Progenitor cell of endocrine pancreas (in vitro differentiated cells): ENCODE measurements at regions not wholly inside any gene's neighbourhood (a gene's known extent, or its start where the extent isn't known, plus 50 kb on each side); places are given as distances from the start of the nearest gene placed in this dataset.
A peak's percentile ranks its signal among the peaks of the same experiment; 100 is the strongest.
"Not testable (repeated sequence)": the region's sequence is repeated elsewhere in the genome, so short reads cannot be mapped to it uniquely, and the experiment has no call there.

Experiments used
- DNase-seq: peaks from one replicate; pipeline ENCODE4 v3.0.0; 2021; ENCODE audit warnings: low spot score; ENCODE audit not compliant: unreplicated experiment
- H3K27ac Mint-ChIP-seq: 2 replicates; pipeline ENCODE4 v1.8.0; 2021; ENCODE audit warnings: mild to moderate bottlenecking, moderate library complexity, mixed read lengths
- H3K27me3 Mint-ChIP-seq: 2 replicates; pipeline ENCODE4 v1.8.0; 2021; ENCODE audit warnings: mixed read lengths
- H3K36me3 Mint-ChIP-seq: 2 replicates; pipeline ENCODE4 v1.8.0; 2022; ENCODE audit warnings: mixed read lengths; ENCODE audit not compliant: insufficient read depth
- H3K4me1 Mint-ChIP-seq: 2 replicates; pipeline ENCODE4 v1.8.0; 2021; ENCODE audit warnings: low read depth, mixed read lengths
- H3K4me3 Mint-ChIP-seq: 2 replicates; pipeline ENCODE4 v1.8.0; 2021; ENCODE audit warnings: low read depth, mild to moderate bottlenecking, moderate library complexity, mixed read lengths
- H3K9me3 Mint-ChIP-seq: 2 replicates; pipeline ENCODE4 v1.8.0; 2021; ENCODE audit warnings: low read depth, mixed read lengths
- TF ChIP-seq, protein P1 (sequence below): fragments of 200-600 bp; sonication (generic); IDR thresholded peaks from one replicate; pipeline ENCODE4 v1.5.0; 2021; ENCODE audit warnings: antibody characterized with exemption, mild to moderate bottlenecking; ENCODE audit not compliant: unreplicated experiment

DNA sequence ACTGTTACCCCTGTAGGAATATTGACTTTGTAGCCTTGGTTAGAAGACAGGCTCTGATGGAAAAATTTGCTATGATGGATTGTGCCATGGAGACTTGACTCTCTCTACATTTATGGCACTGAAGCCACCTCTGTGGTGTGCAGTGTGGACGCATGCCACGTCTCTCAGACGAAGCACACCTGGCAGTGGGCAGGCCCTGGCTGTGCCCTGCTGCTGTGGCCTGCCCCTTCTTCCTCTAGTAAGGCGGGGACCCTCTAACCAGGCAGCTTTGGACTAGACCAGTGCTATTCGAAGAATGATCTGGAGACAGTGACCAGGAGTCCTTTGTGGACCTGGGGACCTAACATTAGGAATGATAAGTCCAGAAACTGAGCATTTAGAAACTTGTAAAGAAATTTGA is 773.5 kb upstream of the TPTE start:
- H3K4me1 Mint-ChIP-seq, DNase-seq, H3K27ac Mint-ChIP-seq, H3K9me3 Mint-ChIP-seq, H3K27me3 Mint-ChIP-seq, H3K36me3 Mint-ChIP-seq, H3K4me3 Mint-ChIP-seq: not testable (repeated sequence)

DNA sequence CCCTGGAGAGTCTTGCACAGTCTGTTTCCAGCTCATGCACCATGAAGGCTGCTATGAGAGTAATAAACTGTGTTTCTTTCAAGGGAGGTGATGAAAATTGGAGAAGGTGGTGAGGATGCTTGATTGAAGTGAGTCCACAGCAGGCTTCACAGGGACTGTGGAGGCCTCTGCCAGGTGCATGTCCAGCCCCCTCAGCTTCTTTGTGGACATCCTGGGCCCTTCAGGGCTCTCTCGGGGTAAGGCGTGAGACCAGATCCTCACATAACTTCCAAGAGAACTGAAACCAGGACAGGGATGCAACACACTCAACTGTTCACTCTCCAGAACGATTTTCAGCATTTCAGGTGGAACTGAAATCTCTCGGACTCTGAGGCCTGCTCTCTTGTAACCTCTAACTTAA is 772.9 kb upstream of the TPTE start:
- not testable (repeated sequence) for H3K4me3 Mint-ChIP-seq, H3K9me3 Mint-ChIP-seq, H3K27me3 Mint-ChIP-seq, DNase-seq, H3K36me3 Mint-ChIP-seq, H3K27ac Mint-ChIP-seq, H3K4me1 Mint-ChIP-seq

DNA sequence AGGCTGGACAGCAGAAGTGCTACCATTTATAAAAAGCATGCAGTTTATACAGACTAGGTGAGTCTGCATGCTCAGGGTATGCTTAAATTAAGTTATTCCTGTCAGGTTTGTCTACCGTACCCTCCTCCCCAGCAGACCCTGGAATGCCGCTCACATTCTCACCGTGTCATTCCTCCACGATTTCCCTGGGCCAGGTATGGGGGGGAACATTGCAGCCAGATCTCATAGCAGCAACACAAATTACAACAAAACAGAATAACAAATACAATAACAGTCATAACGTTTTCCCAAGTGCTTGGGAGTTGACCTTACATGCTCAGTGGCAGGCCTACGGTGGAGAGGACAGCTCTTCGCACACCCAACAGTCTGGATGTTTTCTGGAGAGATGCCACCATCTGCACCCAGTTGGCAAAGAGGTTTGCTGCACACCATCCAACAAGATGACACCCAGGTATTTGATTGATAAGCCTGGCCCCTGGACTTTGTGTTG is 771.6 kb upstream of the TPTE start:
- H3K4me1 Mint-ChIP-seq, H3K9me3 Mint-ChIP-seq, H3K4me3 Mint-ChIP-seq, H3K36me3 Mint-ChIP-seq, H3K27ac Mint-ChIP-seq, DNase-seq, H3K27me3 Mint-ChIP-seq: not testable (repeated sequence)

DNA sequence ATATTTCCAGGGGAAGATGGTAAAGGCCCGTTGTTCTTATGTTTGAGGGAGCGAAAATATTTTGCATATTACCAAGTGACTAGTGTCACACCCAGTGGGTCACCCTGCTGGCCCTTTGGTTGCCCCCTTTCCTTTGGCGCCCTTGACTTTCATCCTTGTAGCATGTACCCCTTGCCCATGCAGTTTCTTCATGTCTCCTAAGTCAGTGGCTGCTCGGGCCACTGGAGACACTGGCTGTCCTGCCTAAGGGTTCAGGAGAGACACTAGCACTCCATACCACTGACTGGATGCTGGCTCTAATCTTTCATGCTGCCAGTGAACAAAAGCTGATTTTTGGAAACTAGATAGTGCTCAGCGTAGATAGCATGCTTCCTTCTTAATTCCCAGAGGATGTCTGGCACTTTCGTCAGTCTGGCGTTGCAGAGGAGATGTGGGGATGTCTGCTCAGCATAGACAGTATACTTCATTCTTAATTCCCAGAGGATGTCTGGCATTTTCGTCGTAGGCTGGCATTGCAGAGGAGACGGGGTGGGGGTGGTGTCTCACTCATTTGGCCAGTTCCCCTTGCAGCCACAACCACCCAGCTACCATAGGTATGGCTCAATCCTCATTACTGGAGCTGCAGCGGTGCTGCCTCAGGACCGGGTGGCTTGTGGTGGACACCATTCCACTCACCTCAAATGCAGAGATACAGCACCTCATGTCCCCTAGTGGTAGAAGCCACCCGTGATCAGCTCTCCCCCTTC is 770.9 kb upstream of the TPTE start:
- Mint-ChIP-seq H3K27me3 (no peaks in the 10 kb centered on the region), H3K36me3 (peaks cover 1% of the 10 kb centered on the region), H3K4me3 (no peak overlapping the region), H3K9me3 (peaks cover 5% of the 10 kb centered on the region), H3K4me1 (no peaks in the 10 kb centered on the region), H3K27ac (no peak overlapping the region)
- TF ChIP-seq, protein P1, sequence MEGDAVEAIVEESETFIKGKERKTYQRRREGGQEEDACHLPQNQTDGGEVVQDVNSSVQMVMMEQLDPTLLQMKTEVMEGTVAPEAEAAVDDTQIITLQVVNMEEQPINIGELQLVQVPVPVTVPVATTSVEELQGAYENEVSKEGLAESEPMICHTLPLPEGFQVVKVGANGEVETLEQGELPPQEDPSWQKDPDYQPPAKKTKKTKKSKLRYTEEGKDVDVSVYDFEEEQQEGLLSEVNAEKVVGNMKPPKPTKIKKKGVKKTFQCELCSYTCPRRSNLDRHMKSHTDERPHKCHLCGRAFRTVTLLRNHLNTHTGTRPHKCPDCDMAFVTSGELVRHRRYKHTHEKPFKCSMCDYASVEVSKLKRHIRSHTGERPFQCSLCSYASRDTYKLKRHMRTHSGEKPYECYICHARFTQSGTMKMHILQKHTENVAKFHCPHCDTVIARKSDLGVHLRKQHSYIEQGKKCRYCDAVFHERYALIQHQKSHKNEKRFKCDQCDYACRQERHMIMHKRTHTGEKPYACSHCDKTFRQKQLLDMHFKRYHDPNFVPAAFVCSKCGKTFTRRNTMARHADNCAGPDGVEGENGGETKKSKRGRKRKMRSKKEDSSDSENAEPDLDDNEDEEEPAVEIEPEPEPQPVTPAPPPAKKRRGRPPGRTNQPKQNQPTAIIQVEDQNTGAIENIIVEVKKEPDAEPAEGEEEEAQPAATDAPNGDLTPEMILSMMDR, result no peak
- no peak for DNase-seq

DNA sequence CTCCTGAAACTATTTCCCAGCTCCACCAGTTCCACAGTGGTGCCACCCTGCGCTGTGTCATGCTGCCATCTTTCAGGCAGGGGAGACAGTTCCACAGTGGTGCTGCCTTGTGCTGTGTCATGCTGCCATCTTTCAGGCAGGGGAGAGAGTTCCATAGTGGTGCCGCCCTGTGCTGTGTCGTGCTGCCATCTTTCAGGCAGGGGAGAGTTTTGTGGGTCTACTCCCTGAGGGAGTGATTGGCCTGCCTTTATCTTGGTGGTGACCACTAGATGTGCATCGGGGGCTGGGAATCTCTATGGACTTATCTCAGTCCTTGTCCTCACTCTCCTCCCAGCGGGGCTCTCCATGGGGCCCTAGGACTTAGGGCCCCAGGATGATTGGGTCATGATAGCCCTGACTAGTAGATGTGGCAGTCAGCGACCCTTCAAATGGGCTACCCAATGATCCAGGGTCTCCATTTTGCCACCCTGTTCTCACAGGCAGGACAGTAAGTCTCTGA is 770.2 kb upstream of the TPTE start:
- peaks cover 11% of the 10 kb centered on the region for H3K9me3 Mint-ChIP-seq
- H3K4me3 Mint-ChIP-seq, H3K27me3 Mint-ChIP-seq, DNase-seq, H3K4me1 Mint-ChIP-seq, H3K36me3 Mint-ChIP-seq, H3K27ac Mint-ChIP-seq: not testable (repeated sequence)

DNA sequence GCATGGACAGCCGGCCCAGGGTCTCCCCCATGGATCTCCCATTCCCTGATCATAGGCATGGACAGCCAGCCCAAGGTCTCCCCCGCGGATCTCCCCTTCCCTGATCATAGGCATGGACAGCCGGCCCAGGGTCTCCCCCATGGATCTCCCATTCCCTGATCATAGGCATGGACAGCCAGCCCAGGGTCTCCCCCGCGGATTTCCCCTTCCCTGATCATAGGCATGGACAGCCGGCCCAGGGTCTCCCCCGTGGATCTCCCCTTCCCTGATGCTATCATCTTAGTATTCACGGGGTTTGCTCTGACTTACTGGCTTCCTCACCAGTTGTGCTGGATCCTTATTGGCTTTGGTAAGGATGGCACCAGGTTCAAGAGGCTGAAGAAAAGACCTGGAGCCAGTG is 769.4 kb upstream of the TPTE start:
- H3K27me3 Mint-ChIP-seq, H3K4me1 Mint-ChIP-seq, H3K36me3 Mint-ChIP-seq, H3K4me3 Mint-ChIP-seq, H3K27ac Mint-ChIP-seq: not testable (repeated sequence)
- DNase-seq, result peak; percentile 8
- peaks cover 11% of the 10 kb centered on the region for H3K9me3 Mint-ChIP-seq

DNA sequence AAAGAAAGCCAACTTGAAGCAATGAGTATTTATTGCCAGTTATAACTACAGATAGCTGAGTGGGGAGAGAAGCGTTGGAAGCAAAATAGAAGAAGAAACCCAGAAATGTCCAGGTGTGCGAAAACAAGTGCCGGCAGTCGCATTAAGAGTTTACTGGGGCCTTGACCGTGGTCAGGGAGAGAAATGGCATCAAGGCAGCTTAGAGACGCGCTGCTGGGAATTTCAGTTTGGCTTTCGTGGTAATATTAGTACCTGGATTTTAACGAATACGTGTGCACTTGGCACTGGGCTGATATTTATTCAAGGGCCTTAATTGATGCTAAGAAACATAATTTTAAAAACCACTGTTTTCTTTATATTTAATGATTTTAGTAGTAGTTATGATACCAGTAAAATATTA is 767.9 kb upstream of the TPTE start:
- not testable (repeated sequence) for H3K27ac Mint-ChIP-seq, DNase-seq, H3K4me1 Mint-ChIP-seq, H3K27me3 Mint-ChIP-seq, H3K4me3 Mint-ChIP-seq, H3K36me3 Mint-ChIP-seq
- H3K9me3 Mint-ChIP-seq, result peaks cover 11% of the 10 kb centered on the region

DNA sequence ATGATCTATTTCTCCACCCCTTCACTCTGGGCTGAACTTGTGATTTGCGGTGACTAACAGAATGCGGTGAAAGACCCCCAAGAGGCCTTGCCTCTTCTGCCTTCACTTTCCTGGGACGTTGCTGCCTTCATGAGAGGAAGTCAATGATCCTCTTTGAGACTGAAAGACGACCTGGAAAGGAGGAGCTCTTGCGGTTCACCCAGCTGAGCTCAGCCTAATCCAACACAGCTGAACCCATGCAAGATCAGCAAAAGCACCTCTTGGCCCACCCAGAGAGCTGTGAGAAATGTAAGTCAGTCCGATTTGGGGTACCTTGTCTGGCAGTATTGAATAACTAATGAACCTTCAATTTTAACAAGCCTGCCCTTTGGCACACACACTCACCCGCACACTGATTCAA is 767.4 kb upstream of the TPTE start:
- H3K36me3 Mint-ChIP-seq, result peaks cover 1% of the 10 kb centered on the region
- H3K27me3 Mint-ChIP-seq, result no peaks in the 10 kb centered on the region
- TF ChIP-seq, protein P1, result no peak
- H3K9me3 Mint-ChIP-seq, result peaks cover 11% of the 10 kb centered on the region
- DNase-seq, result no peak
- no peak overlapping the region for H3K27ac Mint-ChIP-seq
- no peak overlapping the region for H3K4me3 Mint-ChIP-seq
- H3K4me1 Mint-ChIP-seq, result no peaks in the 10 kb centered on the region

DNA sequence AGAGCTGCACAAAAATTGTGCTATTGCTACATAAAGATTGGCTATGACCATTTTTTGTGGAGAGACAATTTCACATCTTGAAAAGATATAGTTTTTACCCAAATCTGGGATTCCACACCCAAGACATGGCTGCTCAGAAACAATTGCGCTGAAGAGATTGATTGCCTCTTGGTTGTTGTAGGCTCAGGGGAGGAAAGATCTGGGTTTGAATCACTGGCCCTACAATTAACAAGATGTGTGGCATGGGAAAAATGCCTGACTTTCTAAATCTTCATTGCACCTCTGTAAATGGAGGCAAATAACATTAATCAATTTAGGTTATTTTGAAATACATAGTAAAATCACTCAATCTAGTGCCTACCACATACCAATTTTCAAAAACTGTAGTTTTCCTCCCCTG is 766.9 kb upstream of the TPTE start:
- H3K4me1 Mint-ChIP-seq, H3K4me3 Mint-ChIP-seq, H3K27ac Mint-ChIP-seq, H3K36me3 Mint-ChIP-seq, DNase-seq, H3K27me3 Mint-ChIP-seq: not testable (repeated sequence)
- H3K9me3 Mint-ChIP-seq, result peaks cover 11% of the 10 kb centered on the region
